ENCODE measurements at regions not wholly inside any gene's neighbourhood (a gene's known extent, or its start where the extent isn't known, plus 50 kb on each side); places are given as distances from the start of the nearest gene placed in this dataset.
"Not testable (repeated sequence)": the region's sequence is repeated elsewhere in the genome, so short reads cannot be mapped to it uniquely, and the experiment has no call there.

- no peak for DNase-seq
Measured at GRCh38 chr4:26218677-26219605, 101.9 kb upstream of the RBPJ start.

GRCh38 chr4:26220696-26221095 lies 100.1 kb upstream of the RBPJ start:
- no peak for DNase-seq

- no peak for DNase-seq
Measured at GRCh38 chr4:26223155-26223554, 97.7 kb upstream of the RBPJ start.

- no peak for DNase-seq
Measured at GRCh38 chr4:26226629-26227376, 94.0 kb upstream of the RBPJ start.

- DNase-seq = no peak
Measured at GRCh38 chr4:26227601-26228229, 93.1 kb upstream of the RBPJ start.

GRCh38 chr4:26228883-26229282 lies 91.9 kb upstream of the RBPJ start:
- no peak for DNase-seq

GRCh38 chr4:26229974-26230373 lies 90.8 kb upstream of the RBPJ start:
- no peak for DNase-seq

- DNase-seq = no peak
Measured at GRCh38 chr4:26233350-26233749, 87.5 kb upstream of the RBPJ start.

- no peak for DNase-seq
Measured at GRCh38 chr4:26235500-26235899, 85.3 kb upstream of the RBPJ start.

- DNase-seq = no peak
Measured at GRCh38 chr4:26237916-26238315, 82.9 kb upstream of the RBPJ start.

- no peak for DNase-seq
Measured at GRCh38 chr4:26238426-26238777, 82.4 kb upstream of the RBPJ start.

GRCh38 chr4:26238778-26239679 lies 81.8 kb upstream of the RBPJ start:
- no peak for DNase-seq

- DNase-seq = no peak
Measured at GRCh38 chr4:26239801-26240200, 81.0 kb upstream of the RBPJ start.

- no peak for DNase-seq
Measured at GRCh38 chr4:26241179-26241578, 79.6 kb upstream of the RBPJ start.

- DNase-seq = no peak
Measured at GRCh38 chr4:26242451-26242850, 78.4 kb upstream of the RBPJ start.

GRCh38 chr4:26244138-26244537 lies 76.7 kb upstream of the RBPJ start:
- not testable (repeated sequence) for DNase-seq

GRCh38 chr4:26248647-26249046 lies 72.2 kb upstream of the RBPJ start:
- no peak for DNase-seq

GRCh38 chr4:26252349-26253025 lies 68.3 kb upstream of the RBPJ start:
- DNase-seq = no peak

GRCh38 chr4:26253968-26254367 lies 66.8 kb upstream of the RBPJ start:
- no peak for DNase-seq

GRCh38 chr4:26255989-26256388 lies 64.8 kb upstream of the RBPJ start:
- DNase-seq = no peak

- not testable (repeated sequence) for DNase-seq
Measured at GRCh38 chr4:26257444-26257843, 63.4 kb upstream of the RBPJ start.

- DNase-seq = no peak
Measured at GRCh38 chr4:26257850-26258249, 63.0 kb upstream of the RBPJ start.
